IMR-90 (cell line): ENCODE measurements at regions not wholly inside any gene's neighbourhood (a gene's known extent, or its start where the extent isn't known, plus 50 kb on each side); places are given as distances from the start of the nearest gene placed in this dataset.

Source experiments
- ATAC-seq: fragments of 200-7000 bp; cut with Tn5 transposase; 2 replicates; pipeline ENCODE4 v1.9.1; 2020; ENCODE audit warnings: low read depth, mild to moderate bottlenecking, moderate library complexity
- BruUV-seq: library from RNA; stranded (reverse); fragments of 400-500 nt; replicated peaks from 2 replicates; lab custom pipeline; 2021; lab: Mats Ljungman, UMichigan
- CTCF ChIA-PET: fragments of 300-600 bp; formaldehyde crosslinking; extraction: SDS; loops from one replicate; lab custom pipeline; 2021; ENCODE audit warnings: antibody characterized with exemption; lab: Yijun Ruan, JAX
- POLR2A ChIA-PET: fragments of 300-600 bp; sonication (Branson Sonifier 250); formaldehyde crosslinking; loops from one replicate; lab custom pipeline; 2022; ENCODE audit warnings: antibody characterized with exemption; ENCODE audit not compliant: unreplicated experiment; lab: Charles Lee
- DNase-seq: peaks from one replicate; pipeline ENCODE4 v3.0.0; 2013
- H2AFZ ChIP-seq: replicated peaks from 2 replicates; pipeline ENCODE3; 2013; ENCODE audit warnings: low read length, mild to moderate bottlenecking; ENCODE audit not compliant: poor library complexity
- H2AK5ac ChIP-seq: 2 replicates; pipeline ENCODE4 v1.6.1; 2013; ENCODE audit warnings: low read depth, low read length, inconsistent platforms
- H2AK9ac ChIP-seq: replicated peaks from 2 replicates; pipeline ENCODE3; 2013; ENCODE audit warnings: mild to moderate bottlenecking, low read depth, low read length, moderate library complexity; ENCODE audit not compliant: poor library complexity
- H2BK120ac ChIP-seq: 2 replicates; pipeline ENCODE4 v1.6.1; 2013; ENCODE audit warnings: low read depth, low read length, inconsistent platforms
- H2BK15ac ChIP-seq: 3 replicates; pipeline ENCODE4 v1.6.1; 2013; ENCODE audit warnings: low read depth, low read length, inconsistent platforms
- H2BK20ac ChIP-seq: 2 replicates; pipeline ENCODE4 v1.6.1; 2013; ENCODE audit warnings: low read depth, mild to moderate bottlenecking, inconsistent platforms, low read length, moderate library complexity
- H2BK5ac ChIP-seq: 2 replicates; pipeline ENCODE4 v1.6.1; 2013; ENCODE audit warnings: mild to moderate bottlenecking, low read depth, low read length, inconsistent platforms; ENCODE audit not compliant: poor library complexity, severe bottlenecking
- H3K14ac ChIP-seq: replicated peaks from 2 replicates; pipeline ENCODE4 v1.6.1; 2013; ENCODE audit warnings: low read depth, low read length, inconsistent platforms
- H3K18ac ChIP-seq: 2 replicates; pipeline ENCODE4 v1.6.1; 2013; ENCODE audit warnings: low read depth, low read length, control low read depth
- H3K23ac ChIP-seq: 2 replicates; pipeline ENCODE4 v1.6.1; 2013; ENCODE audit warnings: low read depth, low read length, inconsistent platforms
- H3K27ac ChIP-seq: 2 replicates; pipeline ENCODE4 v1.5.1; 2013; ENCODE audit warnings: mild to moderate bottlenecking, control low read depth, low read length; ENCODE audit not compliant: insufficient read depth
- H3K27me3 ChIP-seq: 2 replicates; pipeline ENCODE4 v1.6.1; 2013; ENCODE audit warnings: low read length; ENCODE audit not compliant: control insufficient read depth, insufficient read depth
- H3K36me3 ChIP-seq: 2 replicates; pipeline ENCODE4 v1.6.1; 2013; ENCODE audit warnings: low read length, mixed read lengths; ENCODE audit not compliant: control insufficient read depth, insufficient read depth
- H3K4ac ChIP-seq: 2 replicates; pipeline ENCODE4 v1.6.1; 2013; ENCODE audit warnings: low read depth, low read length, inconsistent platforms
- H3K4me1 ChIP-seq: 2 replicates; pipeline ENCODE4 v1.6.1; 2013; ENCODE audit warnings: low read length, mixed read lengths; ENCODE audit not compliant: control insufficient read depth, insufficient read depth
- H3K4me2 ChIP-seq: 2 replicates; pipeline ENCODE4 v1.6.1; 2013; ENCODE audit warnings: low read depth, mild to moderate bottlenecking, control low read depth, low read length, moderate library complexity
- H3K4me3 ChIP-seq: 2 replicates; pipeline ENCODE4 v1.5.1; 2013; ENCODE audit warnings: low read depth, mild to moderate bottlenecking, control low read depth, low read length, moderate library complexity; ENCODE audit not compliant: insufficient read depth
- H3K56ac ChIP-seq: 2 replicates; pipeline ENCODE4 v1.6.1; 2013; ENCODE audit warnings: low read length, inconsistent platforms; ENCODE audit not compliant: insufficient read depth; ENCODE audit errors: extremely low read depth
- H3K79me1 ChIP-seq, 2 experiments: 2 replicates each; pipeline ENCODE4 v1.6.1; 2013; ENCODE audit warnings: low read length in 2 of 2, inconsistent platforms in 1 of 2, low read depth in 1 of 2
- H3K9ac ChIP-seq: 2 replicates; pipeline ENCODE4 v1.6.1; 2013; ENCODE audit warnings: low read depth, low read length, control low read depth
- H3K9me1 ChIP-seq: 2 replicates; pipeline ENCODE4 v1.6.1; 2013; ENCODE audit warnings: low read length, inconsistent platforms; ENCODE audit not compliant: insufficient read depth
- H3K9me3 ChIP-seq: 2 replicates; pipeline ENCODE4 v1.6.1; 2013; ENCODE audit warnings: low read length; ENCODE audit not compliant: control insufficient read depth, insufficient read depth
- H4K20me1 ChIP-seq: 2 replicates; pipeline ENCODE4 v1.6.1; 2013; ENCODE audit warnings: low read length, inconsistent platforms; ENCODE audit not compliant: insufficient read depth
- H4K5ac ChIP-seq: 2 replicates; pipeline ENCODE4 v1.6.1; 2013; ENCODE audit warnings: mild to moderate bottlenecking, low read depth, low read length, control low read depth
- H4K8ac ChIP-seq, 2 experiments: 2 replicates each; pipeline ENCODE4 v1.6.1; 2013; ENCODE audit warnings: low read depth in 2 of 2, low read length in 2 of 2, control low read depth in 1 of 2, inconsistent platforms in 1 of 2
- H4K91ac ChIP-seq: 2 replicates; pipeline ENCODE4 v1.6.1; 2013; ENCODE audit warnings: low read depth, low read length, inconsistent platforms; ENCODE audit not compliant: insufficient read depth
- BHLHE40 ChIP-seq: fragments of 150-350 bp; IDR thresholded peaks from 2 replicates; pipeline ENCODE4 v1.6.1; 2016; ENCODE audit warnings: mild to moderate bottlenecking, low read depth, low read length
- CEBPB ChIP-seq: IDR thresholded peaks from 2 replicates; pipeline ENCODE4 v1.6.1; 2012; ENCODE audit warnings: low read depth, low read length, improper control_type of control experiment
- CHD1 ChIP-seq: IDR thresholded peaks from 2 replicates; pipeline ENCODE4 v1.6.1; 2012; ENCODE audit warnings: low read depth, low read length, improper control_type of control experiment
- CTCF ChIP-seq: conservative IDR thresholded peaks from 2 replicates; pipeline ENCODE4 v1.5.1; 2012; ENCODE audit warnings: mild to moderate bottlenecking, low read depth, low read length, improper control_type of control experiment
- ELK1 ChIP-seq: fragments of 150-350 bp; IDR thresholded peaks from 2 replicates; pipeline ENCODE4 v1.6.1; 2016; ENCODE audit warnings: low read depth, mild to moderate bottlenecking, low read length, moderate library complexity, borderline replicate concordance
- FOS ChIP-seq: fragments of 150-350 bp; IDR thresholded peaks from 2 replicates; pipeline ENCODE4 v1.6.1; 2016; ENCODE audit warnings: low read depth, low read length
- MAFK ChIP-seq: IDR thresholded peaks from 2 replicates; pipeline ENCODE4 v1.6.1; 2012; ENCODE audit warnings: low read depth, low read length, improper control_type of control experiment
- MAZ ChIP-seq: IDR thresholded peaks from 2 replicates; pipeline ENCODE4 v1.6.1; 2012; ENCODE audit warnings: low read depth, mild to moderate bottlenecking, low read length, improper control_type of control experiment, moderate library complexity, borderline replicate concordance
- MXI1 ChIP-seq: IDR thresholded peaks from 2 replicates; pipeline ENCODE4 v1.6.1; 2012; ENCODE audit warnings: low read depth, mild to moderate bottlenecking, low read length, moderate library complexity, borderline replicate concordance
- NFE2L2 ChIP-seq: fragments of 150-350 bp; IDR thresholded peaks from 2 replicates; pipeline ENCODE4 v1.6.1; 2016; ENCODE audit warnings: low read depth, mild to moderate bottlenecking, low read length
- POLR2A ChIP-seq: IDR thresholded peaks from 2 replicates; pipeline ENCODE4 v1.6.1; 2012; ENCODE audit warnings: mild to moderate bottlenecking, low read depth, low read length
- RAD21 ChIP-seq: IDR thresholded peaks from 2 replicates; pipeline ENCODE4 v1.6.1; 2012; ENCODE audit warnings: low read length, improper control_type of control experiment
- RCOR1 ChIP-seq: IDR thresholded peaks from 2 replicates; pipeline ENCODE4 v1.6.1; 2012; ENCODE audit warnings: mild to moderate bottlenecking, low read length, improper control_type of control experiment; ENCODE audit not compliant: insufficient replicate concordance
- RFX5 ChIP-seq: IDR thresholded peaks from 2 replicates; pipeline ENCODE4 v1.8.0; 2012; ENCODE audit warnings: low read depth, mild to moderate bottlenecking, low read length, moderate library complexity
- SMC3 ChIP-seq: fragments of 150-350 bp; IDR thresholded peaks from 2 replicates; pipeline ENCODE4 v1.6.1; 2016; ENCODE audit warnings: low read depth, mild to moderate bottlenecking, antibody characterized with exemption, low read length, moderate library complexity
- USF2 ChIP-seq: fragments of 150-350 bp; IDR thresholded peaks from 2 replicates; pipeline ENCODE4 v1.6.1; 2017; ENCODE audit warnings: mild to moderate bottlenecking, antibody characterized with exemption, low read length, low read depth
- WGBS, 2 experiments: methylation state at CpG; one replicate each; pipeline versions ENCODE4 v1.1.5 to v1.1.7; 2013; ENCODE audit warnings: missing lambda C conversion rate in 2 of 2; ENCODE audit not compliant: insufficient read length in 1 of 2; ENCODE audit errors: extremely low coverage in 2 of 2; 5-methylcytosine and 5-hydroxymethylcytosine counted together
- dilution Hi-C: fragments of 300-500 bp; cut with HindIII; formaldehyde crosslinking; loops from one replicate; pipeline ENCODE4 v1.14.3; 2018; ENCODE audit warnings: low sequenced_read_pairs; ENCODE audit not compliant: unreplicated experiment
- in situ Hi-C: fragments of 300-500 bp; cut with MboI; formaldehyde crosslinking; loops from 3 replicates; pipeline ENCODE4 v1.14.3; 2019; ENCODE audit warnings: low sequenced_read_pairs, inconsistent platforms, mixed read lengths
- intact Hi-C: fragments of 100-400 bp; cut with micrococcal nuclease; formaldehyde crosslinking; loops from 2 replicates; pipeline ENCODE4 v1.10.0; 2022

DNA sequence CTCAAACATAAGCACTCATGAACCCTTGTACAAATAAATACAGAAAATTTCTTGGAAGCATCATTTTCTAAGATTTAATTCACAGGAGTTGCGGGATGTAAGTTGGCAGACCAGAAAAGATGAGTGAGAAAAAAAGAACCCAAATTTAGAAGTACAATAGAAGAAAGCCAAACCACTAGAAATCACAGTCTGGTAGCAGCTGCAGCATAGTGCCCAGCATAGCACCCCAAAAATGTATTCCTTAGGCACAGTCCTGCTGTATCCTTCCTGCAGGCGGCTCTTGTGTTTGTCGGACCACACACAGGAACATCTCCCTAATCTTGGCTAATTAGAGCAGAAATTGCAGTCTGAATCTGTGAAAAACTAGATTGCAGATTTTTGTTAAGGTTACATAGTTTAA lies 208.5 kb upstream of the TRPM3 start:
- dilution Hi-C loops = no loop called here

More for the DNA sequence above, 208.5 kb upstream of the TRPM3 start:
- ChIA-PET POLR2A (no interaction called here), CTCF (no interaction called here)
- H3K4me3 ChIP-seq = no peak overlapping the region
- H2BK15ac ChIP-seq = no peak overlapping the region
- no peaks in the 10 kb centered on the region for H4K20me1 ChIP-seq
- H3K79me1 ChIP-seq = no peaks in the 10 kb centered on the region
- no peak overlapping the region for H3K14ac ChIP-seq
- H3K4me2 ChIP-seq = no peak overlapping the region
- H2BK20ac ChIP-seq = no peak overlapping the region
- intact Hi-C loops (no loop called here), in situ Hi-C loops (no loop called here)
- no peak overlapping the region for H3K56ac ChIP-seq
- BruUV-seq = no TSS peak
- H2AK9ac ChIP-seq = no peak overlapping the region
- H3K36me3 ChIP-seq = no peaks in the 10 kb centered on the region
- no peaks in the 10 kb centered on the region for H3K9me1 ChIP-seq
- H3K27ac ChIP-seq = no peak overlapping the region
- H3K9me3 ChIP-seq = no peaks in the 10 kb centered on the region
- no peaks in the 10 kb centered on the region for H3K27me3 ChIP-seq
- H2BK120ac ChIP-seq = no peak overlapping the region
- H3K4ac ChIP-seq = no peak overlapping the region
- H4K8ac ChIP-seq = no peak overlapping the region
- no peak overlapping the region for H3K18ac ChIP-seq
- H3K4me1 ChIP-seq = no peaks in the 10 kb centered on the region
- TF ChIP-seq CHD1 = no peak
- no peak for TF ChIP-seq BHLHE40
- TF ChIP-seq ELK1 = no peak
- TF ChIP-seq SMC3 = no peak
- TF ChIP-seq FOS = no peak
- TF ChIP-seq NFE2L2 = no peak
- no peak for TF ChIP-seq MAFK
- TF ChIP-seq CTCF = no peak
- TF ChIP-seq MAZ = no peak
- TF ChIP-seq USF2 = no peak
- no peak for TF ChIP-seq POLR2A
- no peak for TF ChIP-seq MXI1
- no peak for TF ChIP-seq CEBPB
- no peak for TF ChIP-seq RCOR1
- no peak for TF ChIP-seq RFX5
- TF ChIP-seq RAD21 = no peak
- no peak overlapping the region for H4K91ac ChIP-seq
- no CpG with 5 or more reads among the region's 3 CpGs for whole genome bisulfite sequencing, 2 experiments
- H2AK5ac ChIP-seq = no peak overlapping the region
- ATAC-seq (no peak), DNase-seq (no peak)
- no peak overlapping the region for H3K9ac ChIP-seq
- H2AFZ ChIP-seq = no peak overlapping the region
- no peak overlapping the region for H4K5ac ChIP-seq
- H2BK5ac ChIP-seq = no peak overlapping the region
- no peak overlapping the region for H3K23ac ChIP-seq
